CD14-positive monocyte (primary cell): ENCODE measurements at regions not wholly inside any gene's neighbourhood (a gene's known extent, or its start where the extent isn't known, plus 50 kb on each side); places are given as distances from the start of the nearest gene placed in this dataset.

ENCODE experiments used
- DNase-seq, 3 donors: peaks; one replicate each; pipeline ENCODE4 v3.0.0-alpha.2; 2011 to 2022
- H2AFZ ChIP-seq: 2 replicates; pipeline ENCODE4 v1.6.0; 2012; ENCODE audit warnings: mild to moderate bottlenecking, low read depth, low read length, inconsistent platforms; ENCODE audit not compliant: insufficient read depth, poor library complexity, severe bottlenecking
- H3K27ac ChIP-seq, 2 donors: 1 replicate in 1 of 2; 2 replicates in 1 of 2; pipeline ENCODE4 v1.5.1; 2012 to 2013; ENCODE audit warnings: low read length in 2 of 2, control low read depth in 1 of 2, inconsistent platforms in 1 of 2, low read depth in 1 of 2, mild to moderate bottlenecking in 1 of 2
- H3K27me3 ChIP-seq, 2 donors: one replicate each; pipeline versions ENCODE4 v1.6.0 to v1.6.1; 2011 to 2013; ENCODE audit warnings: low read length in 2 of 2; ENCODE audit not compliant: control insufficient read depth in 2 of 2, insufficient read depth in 2 of 2
- H3K36me3 ChIP-seq, 2 donors: replicated peaks in 1 of 2; 1 replicate in 1 of 2; 2 replicates in 1 of 2; pipeline versions ENCODE4 v1.5.1 to v1.6.1; 2012 to 2013; ENCODE audit warnings: low read length in 2 of 2, control low read depth in 1 of 2, inconsistent platforms in 1 of 2, mild to moderate bottlenecking in 1 of 2; ENCODE audit not compliant: insufficient read depth in 2 of 2, control insufficient read depth in 1 of 2
- H3K4me1 ChIP-seq, 2 donors: 1 replicate in 1 of 2; 2 replicates in 1 of 2; pipeline versions ENCODE4 v1.5.1 to v1.6.1; 2012 to 2013; ENCODE audit warnings: low read length in 2 of 2, control low read depth in 1 of 2, inconsistent platforms in 1 of 2, mild to moderate bottlenecking in 1 of 2, moderate library complexity in 1 of 2; ENCODE audit not compliant: insufficient read depth in 2 of 2, control insufficient read depth in 1 of 2
- H3K4me2 ChIP-seq: replicated peaks from 2 replicates; pipeline ENCODE3; 2012; ENCODE audit warnings: low read length, moderate library complexity, mild to moderate bottlenecking; ENCODE audit not compliant: poor library complexity, severe bottlenecking; ENCODE audit errors: extremely low read depth
- H3K4me3 ChIP-seq, 3 experiments: fragments of 200-600 bp in 1 of 3; sonication (generic) in 1 of 3; replicated peaks in 1 of 3; 1 replicate in 2 of 3; 2 replicates in 1 of 3; pipeline ENCODE4 v1.5.1; 2011 to 2013; ENCODE audit warnings: low read length in 3 of 3, mild to moderate bottlenecking in 3 of 3, control low read depth in 2 of 3, low read depth in 2 of 3, inconsistent platforms in 1 of 3, moderate library complexity in 1 of 3
- H3K79me2 ChIP-seq: 2 replicates; pipeline ENCODE4 v1.6.0; 2012; ENCODE audit warnings: mild to moderate bottlenecking, control low read depth, inconsistent platforms, low read length, moderate library complexity; ENCODE audit not compliant: insufficient read depth
- H3K9ac ChIP-seq: 2 replicates; pipeline ENCODE4 v1.6.0; 2017; ENCODE audit warnings: low read length, mild to moderate bottlenecking; ENCODE audit not compliant: insufficient read depth, poor library complexity, severe bottlenecking
- H3K9me3 ChIP-seq, 2 donors: replicated peaks in 1 of 2; 1 replicate in 1 of 2; 2 replicates in 1 of 2; pipeline versions ENCODE4 v1.5.1 to v1.6.1; 2012 to 2013; ENCODE audit warnings: low read length in 2 of 2, control low read depth in 1 of 2; ENCODE audit not compliant: control insufficient read depth in 1 of 2, insufficient read depth in 1 of 2
- H4K20me1 ChIP-seq: 2 replicates; pipeline ENCODE4 v1.6.0; 2012; ENCODE audit warnings: mild to moderate bottlenecking, low read length, control low read depth, moderate library complexity; ENCODE audit not compliant: insufficient read depth
- H3K27ac Mint-ChIP-seq, 7 donors: one replicate each; pipeline ENCODE4 v1.8.0; 2020; ENCODE audit warnings: mild to moderate bottlenecking in 7 of 7, mixed read lengths in 7 of 7, moderate library complexity in 6 of 7, inconsistent platforms in 2 of 7
- H3K27me3 Mint-ChIP-seq, 3 donors: one replicate each; pipeline ENCODE4 v1.8.0; 2021 to 2022; ENCODE audit warnings: low read depth in 3 of 3, mild to moderate bottlenecking in 3 of 3, mixed read lengths in 3 of 3, moderate library complexity in 3 of 3, inconsistent platforms in 1 of 3
- H3K36me3 Mint-ChIP-seq, 2 donors: one replicate each; pipeline ENCODE4 v1.8.0; 2020; ENCODE audit warnings: mixed read lengths in 2 of 2, inconsistent platforms in 1 of 2, mild to moderate bottlenecking in 1 of 2
- H3K4me1 Mint-ChIP-seq: one replicate; pipeline ENCODE4 v1.8.0; 2020; ENCODE audit warnings: mild to moderate bottlenecking, mixed read lengths
- H3K4me3 Mint-ChIP-seq, 2 donors: one replicate each; pipeline ENCODE4 v1.8.0; 2020; ENCODE audit warnings: mild to moderate bottlenecking in 2 of 2, mixed read lengths in 2 of 2, moderate library complexity in 1 of 2
- H3K9me3 Mint-ChIP-seq, 7 donors: one replicate each; pipeline ENCODE4 v1.8.0; 2020 to 2022; ENCODE audit warnings: mixed read lengths in 7 of 7, mild to moderate bottlenecking in 6 of 7, moderate library complexity in 6 of 7, inconsistent platforms in 2 of 7
- CTCF ChIP-seq: fragments of 200-600 bp; IDR thresholded peaks from one replicate; pipeline ENCODE4 v1.8.0; 2022; ENCODE audit warnings: antibody characterized with exemption, mild to moderate bottlenecking
- WGBS: methylation state at CpG from one replicate; pipeline ENCODE4 v1.1.5; 2013; ENCODE audit warnings: missing lambda C conversion rate; ENCODE audit not compliant: insufficient coverage; 5-methylcytosine and 5-hydroxymethylcytosine counted together
- intact Hi-C, 2 donors: fragments of 100-400 bp; cut with micrococcal nuclease; formaldehyde crosslinking; loops; one replicate each; pipeline versions ENCODE4 v1.15.0 to v1.15.1; 2023

- no peak overlapping the region for H3K27ac ChIP-seq
- intact Hi-C loops, result no loop called here
- H3K4me1 ChIP-seq, result no peaks in the 10 kb centered on the region
- WGBS, result 100% methylated on average over 1 of the region's 3 CpGs
- Mint-ChIP-seq H3K4me3 (no peak overlapping the region), H3K27ac (no peak overlapping the region), H3K9me3 (peaks cover 0 to 3% (median 0%) of the 10 kb centered on the region in 7 donors), H3K36me3 (no peaks in the 10 kb centered on the region), H3K4me1 (no peaks in the 10 kb centered on the region), H3K27me3 (peaks cover 10 to 20% (median 13%) of the 10 kb centered on the region in 3 donors)
- H3K9me3 ChIP-seq, result no peaks in the 10 kb centered on the region
- H3K4me3 ChIP-seq, result no peak overlapping the region
- H3K4me2 ChIP-seq, result no peak overlapping the region
- H2AFZ ChIP-seq, result no peak overlapping the region
- H3K27me3 ChIP-seq, result peaks cover 0 to 4% of the 10 kb centered on the region in 2 donors
- no peaks in the 10 kb centered on the region for H4K20me1 ChIP-seq
- H3K79me2 ChIP-seq, result no peaks in the 10 kb centered on the region
- TF ChIP-seq CTCF, result no peak
- DNase-seq, result no peak
- H3K36me3 ChIP-seq, result no peaks in the 10 kb centered on the region
- no peak overlapping the region for H3K9ac ChIP-seq
Measured at GRCh38 chr1:38530957-38531356, 328.6 kb downstream of the RRAGC start.

- Histone ChIP-seq H2AFZ (no peak overlapping the region), H3K4me2 (no peak overlapping the region), H3K9ac (no peak overlapping the region), H3K27me3 (peaks cover 0 to 4% of the 10 kb centered on the region in 2 donors), H3K27ac (no peak overlapping the region), H3K79me2 (no peaks in the 10 kb centered on the region), H3K4me1 (no peaks in the 10 kb centered on the region), H3K9me3 (no peaks in the 10 kb centered on the region), H3K36me3 (no peaks in the 10 kb centered on the region), H4K20me1 (no peaks in the 10 kb centered on the region), H3K4me3 (no peak overlapping the region)
- H3K27me3 Mint-ChIP-seq, result peaks cover 4 to 18% (median 11%) of the 10 kb centered on the region in 3 donors
- H3K9me3 Mint-ChIP-seq, result no peaks in the 10 kb centered on the region
- no peak for DNase-seq
- no peaks in the 10 kb centered on the region for H3K36me3 Mint-ChIP-seq
- TF ChIP-seq CTCF, result no peak
- H3K27ac Mint-ChIP-seq, result no peak overlapping the region
- H3K4me3 Mint-ChIP-seq, result no peak overlapping the region
- H3K4me1 Mint-ChIP-seq, result no peaks in the 10 kb centered on the region
- intact Hi-C loops, result no loop called here
- WGBS, result 94% methylated on average over 3 of the region's 3 CpGs
Measured at GRCh38 chr1:38529946-38530345, 329.6 kb downstream of the RRAGC start.
